ENCODE measurements at regions not wholly inside any gene's neighbourhood (a gene's known extent, or its start where the extent isn't known, plus 50 kb on each side); places are given as distances from the start of the nearest gene placed in this dataset.
"Not testable (repeated sequence)": the region's sequence is repeated elsewhere in the genome, so short reads cannot be mapped to it uniquely, and the experiment has no call there.

- no peak for DNase-seq (ENCODE audit: low read depth)
- no peak overlapping the region for H3K4me3 ChIP-seq (ENCODE audit: low read depth, low read length)
- no peak for TF ChIP-seq CTCF (conservative IDR thresholded peaks at IDR 0.05; ENCODE audit: low read depth, low read length)
Observed at GRCh38 chr1:181179279-181179986, 90.9 kb downstream of the IER5 start.

DNA sequence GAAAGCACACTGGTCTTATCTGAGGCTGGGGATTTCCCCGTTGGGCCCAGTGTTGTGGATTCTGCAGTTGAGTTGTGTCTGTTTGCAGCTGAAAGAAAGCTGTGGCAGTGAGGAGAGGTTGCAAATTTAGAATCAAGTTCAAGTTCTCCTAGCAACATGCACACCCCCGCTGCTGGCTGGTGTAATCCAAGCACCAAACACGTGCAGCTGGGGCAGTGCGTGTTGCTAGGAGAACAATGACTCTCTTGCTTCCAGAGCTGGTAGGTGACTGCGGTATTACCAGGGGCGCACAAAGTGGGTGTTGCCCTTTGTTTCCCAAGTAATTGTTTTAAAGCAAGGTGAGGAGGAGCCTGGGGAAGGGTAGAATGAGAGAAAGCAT is 91.5 kb downstream of the IER5 start:
- no peak for DNase-seq (ENCODE audit: low read depth)
- no peak overlapping the region for H3K4me3 ChIP-seq (ENCODE audit: low read depth, low read length)
- TF ChIP-seq CTCF (conservative IDR thresholded peaks at IDR 0.05; ENCODE audit: low read depth, low read length), result no peak

GRCh38 chr1:181180407-181181031 is 92.0 kb downstream of the IER5 start:
- no peak for TF ChIP-seq CTCF (conservative IDR thresholded peaks at IDR 0.05; ENCODE audit: low read depth, low read length)
- no peak overlapping the region for H3K4me3 ChIP-seq (ENCODE audit: low read depth, low read length)
- DNase-seq (ENCODE audit: low read depth), result no peak

- DNase-seq (ENCODE audit: low read depth), result no peak
- no peak for TF ChIP-seq CTCF (conservative IDR thresholded peaks at IDR 0.05; ENCODE audit: low read depth, low read length)
- no peak overlapping the region for H3K4me3 ChIP-seq (ENCODE audit: low read depth, low read length)
Observed at GRCh38 chr1:181181792-181182585, 93.5 kb downstream of the IER5 start.

DNA sequence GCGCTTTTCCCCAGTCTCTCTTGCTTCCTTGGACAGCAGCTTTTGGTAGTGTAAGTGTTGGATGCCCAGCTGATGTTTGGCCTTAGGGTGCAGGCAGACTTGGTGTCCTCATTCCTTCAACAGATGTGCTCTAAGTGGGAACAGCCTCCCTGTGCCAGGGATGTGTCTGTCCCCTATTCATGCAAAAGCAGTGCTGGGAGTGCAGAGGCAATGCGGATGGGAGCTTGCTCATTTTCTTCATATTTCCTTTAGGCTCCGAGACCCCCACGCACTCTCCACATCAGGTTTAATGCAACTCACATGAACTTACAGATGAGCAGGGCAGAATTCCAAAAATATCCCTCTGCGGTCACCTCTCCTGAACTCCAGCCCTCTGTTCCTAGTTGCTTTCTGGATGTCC is 96.1 kb downstream of the IER5 start:
- DNase-seq (ENCODE audit: low read depth), result no peak
- H3K4me3 ChIP-seq (ENCODE audit: low read depth, low read length), result no peak overlapping the region
- TF ChIP-seq CTCF (conservative IDR thresholded peaks at IDR 0.05; ENCODE audit: low read depth, low read length), result no peak

- H3K4me3 ChIP-seq (ENCODE audit: low read depth, low read length), result no peak overlapping the region
- no peak for DNase-seq (ENCODE audit: low read depth)
- TF ChIP-seq CTCF (conservative IDR thresholded peaks at IDR 0.05; ENCODE audit: low read depth, low read length), result no peak
Observed at GRCh38 chr1:181185461-181185860, 97.0 kb downstream of the IER5 start.

DNA sequence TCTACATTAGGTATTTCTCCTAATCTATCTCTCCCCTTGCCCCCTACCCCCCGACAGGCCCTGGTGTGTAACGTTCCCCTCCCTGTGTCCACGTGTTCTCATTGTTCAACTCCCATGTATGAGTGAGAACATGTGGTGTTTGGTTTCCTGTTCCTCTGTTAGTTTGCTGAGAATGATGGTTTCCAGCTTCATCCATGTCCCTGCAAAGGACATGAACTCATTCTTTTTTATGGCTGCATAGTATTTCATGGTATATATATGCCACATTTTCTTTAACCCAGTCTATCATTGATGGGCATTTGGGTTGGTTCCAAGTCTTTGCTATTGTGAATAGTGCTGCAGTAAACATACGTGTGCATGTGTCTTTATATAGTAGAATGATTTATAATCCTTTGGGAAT is 97.6 kb downstream of the IER5 start:
- H3K4me3 ChIP-seq (ENCODE audit: low read depth, low read length); DNase-seq (ENCODE audit: low read depth): not testable (repeated sequence)
